ENCODE measurements at regions not wholly inside any gene's neighbourhood (a gene's known extent, or its start where the extent isn't known, plus 50 kb on each side); places are given as distances from the start of the nearest gene placed in this dataset.
"Not testable (repeated sequence)": the region's sequence is repeated elsewhere in the genome, so short reads cannot be mapped to it uniquely, and the experiment has no call there.

- no peak for DNase-seq (ENCODE audit: low read depth)
These were observed 2618.1 kb downstream of the ARAP2 start for GRCh38 chr4:33626221-33626620.

GRCh38 chr4:33628296-33628695 lies 2616.0 kb downstream of the ARAP2 start:
- no peak for DNase-seq (ENCODE audit: low read depth)

GRCh38 chr4:33649015-33649414 lies 2595.3 kb downstream of the ARAP2 start:
- peak; percentile 39 for DNase-seq (ENCODE audit: low read depth)

- no peak for DNase-seq (ENCODE audit: low read depth)
These were observed 2594.8 kb downstream of the ARAP2 start for GRCh38 chr4:33649471-33649870.

- no peak for DNase-seq (ENCODE audit: low read depth)
These were observed 2594.3 kb downstream of the ARAP2 start for GRCh38 chr4:33650036-33650435.

- no peak for DNase-seq (ENCODE audit: low read depth)
These were observed 2585.3 kb downstream of the ARAP2 start for GRCh38 chr4:33658971-33659370.

GRCh38 chr4:33661636-33662035 lies 2582.7 kb downstream of the ARAP2 start:
- no peak for DNase-seq (ENCODE audit: low read depth)

- no peak for DNase-seq (ENCODE audit: low read depth)
These were observed 2558.4 kb downstream of the ARAP2 start for GRCh38 chr4:33685939-33686338.

GRCh38 chr4:33696041-33696440 lies 2548.3 kb downstream of the ARAP2 start:
- DNase-seq (ENCODE audit: low read depth): peak; percentile 4

- DNase-seq (ENCODE audit: low read depth): peak; percentile 45
These were observed 2547.7 kb downstream of the ARAP2 start for GRCh38 chr4:33696586-33696985.

- DNase-seq (ENCODE audit: low read depth): peak; percentile 65
These were observed 2535.1 kb downstream of the ARAP2 start for GRCh38 chr4:33709247-33709646.

GRCh38 chr4:33711826-33712225 lies 2532.5 kb downstream of the ARAP2 start:
- DNase-seq (ENCODE audit: low read depth): no peak

GRCh38 chr4:33714971-33715370 lies 2529.3 kb downstream of the ARAP2 start:
- DNase-seq (ENCODE audit: low read depth): no peak

GRCh38 chr4:33715841-33716395 lies 2528.4 kb downstream of the ARAP2 start:
- DNase-seq (ENCODE audit: low read depth): peak; percentile 91

- DNase-seq (ENCODE audit: low read depth): peak; percentile 15
These were observed 2522.1 kb downstream of the ARAP2 start for GRCh38 chr4:33722254-33722653.

- peak; percentile 35 for DNase-seq (ENCODE audit: low read depth)
These were observed 2521.4 kb downstream of the ARAP2 start for GRCh38 chr4:33722800-33723516.

GRCh38 chr4:33724685-33725084 lies 2519.6 kb downstream of the ARAP2 start:
- peak; percentile 16 for DNase-seq (ENCODE audit: low read depth)

- DNase-seq (ENCODE audit: low read depth): no peak
These were observed 2518.5 kb downstream of the ARAP2 start for GRCh38 chr4:33725861-33726260.

GRCh38 chr4:33737726-33738125 lies 2506.6 kb downstream of the ARAP2 start:
- DNase-seq (ENCODE audit: low read depth): no peak

GRCh38 chr4:33739884-33740632 lies 2504.3 kb downstream of the ARAP2 start:
- DNase-seq (ENCODE audit: low read depth): peak; percentile 38

GRCh38 chr4:33740871-33741270 lies 2503.4 kb downstream of the ARAP2 start:
- DNase-seq (ENCODE audit: low read depth): not testable (repeated sequence)

- no peak for DNase-seq (ENCODE audit: low read depth)
These were observed 2497.3 kb downstream of the ARAP2 start for GRCh38 chr4:33746979-33747378.

GRCh38 chr4:33751050-33751449 lies 2493.3 kb downstream of the ARAP2 start:
- DNase-seq (ENCODE audit: low read depth): no peak
